Astrocyte (in vitro differentiated cells and primary cell): ENCODE measurements at regions not wholly inside any gene's neighbourhood (a gene's known extent, or its start where the extent isn't known, plus 50 kb on each side); places are given as distances from the start of the nearest gene placed in this dataset.

Experiments used
- DNase-seq: peaks from one replicate; pipeline ENCODE4 v3.0.0-alpha.2; 2010; ENCODE audit warnings: low read depth
- FAIRE-seq: peaks from 2 replicates; lab custom pipeline; 2011; peaks lifted over from hg19 to GRCh38; lab: Jason Lieb, UNC
- H2AFZ ChIP-seq: 2 replicates; pipeline ENCODE4 v1.6.0; 2012; ENCODE audit warnings: low read depth, low read length, inconsistent platforms
- H3K27ac ChIP-seq: 2 replicates; pipeline ENCODE4 v1.5.1; 2011; ENCODE audit warnings: low read depth, low read length, inconsistent platforms
- H3K27me3 ChIP-seq: 2 replicates; pipeline ENCODE4 v1.6.0; 2011; ENCODE audit warnings: low read length, inconsistent platforms; ENCODE audit not compliant: insufficient read depth
- H3K36me3 ChIP-seq: 2 replicates; pipeline ENCODE4 v1.5.1; 2011; ENCODE audit warnings: low read length, inconsistent platforms; ENCODE audit not compliant: insufficient read depth
- H3K4me1 ChIP-seq: 2 replicates; pipeline ENCODE4 v1.5.1; 2011; ENCODE audit warnings: low read length, inconsistent platforms; ENCODE audit not compliant: insufficient read depth
- H3K4me2 ChIP-seq: 2 replicates; pipeline ENCODE4 v1.6.0; 2012; ENCODE audit warnings: low read length, inconsistent platforms
- H3K4me3 ChIP-seq: 2 replicates; pipeline ENCODE4 v1.5.1; 2011; ENCODE audit warnings: low read depth, mild to moderate bottlenecking, low read length, inconsistent platforms; ENCODE audit not compliant: insufficient read depth
- H3K79me2 ChIP-seq: 2 replicates; pipeline ENCODE4 v1.6.0; 2012; ENCODE audit warnings: mild to moderate bottlenecking, low read length, inconsistent platforms; ENCODE audit not compliant: insufficient read depth
- H3K9ac ChIP-seq: 2 replicates; pipeline ENCODE4 v1.6.0; 2012; ENCODE audit warnings: mild to moderate bottlenecking, low read length, inconsistent platforms
- H3K9me3 ChIP-seq: 2 replicates; pipeline ENCODE4 v1.5.1; 2012; ENCODE audit warnings: low read depth, mild to moderate bottlenecking, low read length, inconsistent platforms; ENCODE audit not compliant: insufficient read depth
- H4K20me1 ChIP-seq: 2 replicates; pipeline ENCODE4 v1.6.0; 2012; ENCODE audit warnings: low read length, inconsistent platforms; ENCODE audit not compliant: insufficient read depth
- H3K27ac Mint-ChIP-seq: one replicate; pipeline ENCODE4 v1.8.0; 2021; ENCODE audit warnings: mild to moderate bottlenecking, mixed read lengths; ENCODE audit not compliant: unreplicated experiment
- H3K27me3 Mint-ChIP-seq: one replicate; pipeline ENCODE4 v1.8.0; 2021; ENCODE audit warnings: low read depth, mixed read lengths; ENCODE audit not compliant: unreplicated experiment
- H3K36me3 Mint-ChIP-seq: one replicate; pipeline ENCODE4 v1.8.0; 2021; ENCODE audit warnings: low read depth, mixed read lengths; ENCODE audit not compliant: unreplicated experiment
- H3K4me1 Mint-ChIP-seq: one replicate; pipeline ENCODE4 v1.8.0; 2021; ENCODE audit warnings: low read depth, mixed read lengths; ENCODE audit not compliant: unreplicated experiment
- H3K4me3 Mint-ChIP-seq: one replicate; pipeline ENCODE4 v1.8.0; 2021; ENCODE audit warnings: mild to moderate bottlenecking, moderate library complexity, mixed read lengths; ENCODE audit not compliant: unreplicated experiment
- H3K9me3 Mint-ChIP-seq: one replicate; pipeline ENCODE4 v1.8.0; 2021; ENCODE audit warnings: mild to moderate bottlenecking, mixed read lengths; ENCODE audit not compliant: unreplicated experiment
- EZH2 ChIP-seq: IDR thresholded peaks from 2 replicates; pipeline ENCODE4 v1.6.1; 2012; ENCODE audit warnings: mild to moderate bottlenecking, low read length, inconsistent platforms; ENCODE audit not compliant: insufficient read depth
- TF ChIP-seq, protein P1 (sequence below): IDR thresholded peaks from 2 replicates; pipeline ENCODE4 v1.5.1; 2011; ENCODE audit warnings: low read depth, mild to moderate bottlenecking, inconsistent platforms, low read length, moderate library complexity; ENCODE audit not compliant: insufficient read depth

DNA sequence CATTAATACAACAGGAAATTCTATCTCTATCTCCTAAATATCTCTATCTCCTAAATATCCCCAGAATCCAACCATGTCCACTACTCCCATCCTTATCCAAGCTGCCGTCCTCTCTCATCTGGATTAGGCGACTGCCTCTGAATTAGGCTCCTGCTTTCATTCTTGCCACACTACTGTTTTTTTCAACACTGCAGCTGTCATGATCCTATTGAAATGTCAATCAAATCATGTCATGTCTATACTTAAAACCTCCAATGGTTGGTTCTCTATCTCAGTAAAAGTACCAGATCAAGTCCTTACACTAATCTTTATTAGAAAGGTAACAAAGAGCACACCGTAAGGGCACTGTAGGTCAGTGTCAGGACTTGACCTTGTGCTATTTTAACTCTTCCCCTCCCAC lies 82.0 kb upstream of the NFIA start:
- Histone ChIP-seq H2AFZ (no peak overlapping the region), H3K27me3 (peaks cover 12% of the 10 kb centered on the region), H3K9ac (no peak overlapping the region), H3K36me3 (no peaks in the 10 kb centered on the region), H4K20me1 (no peaks in the 10 kb centered on the region), H3K4me1 (no peaks in the 10 kb centered on the region), H3K4me3 (no peak overlapping the region), H3K79me2 (no peaks in the 10 kb centered on the region), H3K27ac (no peak overlapping the region), H3K4me2 (no peak overlapping the region), H3K9me3 (no peaks in the 10 kb centered on the region)
- Mint-ChIP-seq H3K27me3 (peaks cover 23% of the 10 kb centered on the region), H3K36me3 (no peaks in the 10 kb centered on the region), H3K4me3 (no peak overlapping the region), H3K4me1 (no peaks in the 10 kb centered on the region), H3K9me3 (no peaks in the 10 kb centered on the region), H3K27ac (no peak overlapping the region)
- no peak for DNase-seq
- TF ChIP-seq EZH2 = no peak
- TF ChIP-seq, protein P1, sequence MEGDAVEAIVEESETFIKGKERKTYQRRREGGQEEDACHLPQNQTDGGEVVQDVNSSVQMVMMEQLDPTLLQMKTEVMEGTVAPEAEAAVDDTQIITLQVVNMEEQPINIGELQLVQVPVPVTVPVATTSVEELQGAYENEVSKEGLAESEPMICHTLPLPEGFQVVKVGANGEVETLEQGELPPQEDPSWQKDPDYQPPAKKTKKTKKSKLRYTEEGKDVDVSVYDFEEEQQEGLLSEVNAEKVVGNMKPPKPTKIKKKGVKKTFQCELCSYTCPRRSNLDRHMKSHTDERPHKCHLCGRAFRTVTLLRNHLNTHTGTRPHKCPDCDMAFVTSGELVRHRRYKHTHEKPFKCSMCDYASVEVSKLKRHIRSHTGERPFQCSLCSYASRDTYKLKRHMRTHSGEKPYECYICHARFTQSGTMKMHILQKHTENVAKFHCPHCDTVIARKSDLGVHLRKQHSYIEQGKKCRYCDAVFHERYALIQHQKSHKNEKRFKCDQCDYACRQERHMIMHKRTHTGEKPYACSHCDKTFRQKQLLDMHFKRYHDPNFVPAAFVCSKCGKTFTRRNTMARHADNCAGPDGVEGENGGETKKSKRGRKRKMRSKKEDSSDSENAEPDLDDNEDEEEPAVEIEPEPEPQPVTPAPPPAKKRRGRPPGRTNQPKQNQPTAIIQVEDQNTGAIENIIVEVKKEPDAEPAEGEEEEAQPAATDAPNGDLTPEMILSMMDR = no peak
- no peak for FAIRE-seq

DNA sequence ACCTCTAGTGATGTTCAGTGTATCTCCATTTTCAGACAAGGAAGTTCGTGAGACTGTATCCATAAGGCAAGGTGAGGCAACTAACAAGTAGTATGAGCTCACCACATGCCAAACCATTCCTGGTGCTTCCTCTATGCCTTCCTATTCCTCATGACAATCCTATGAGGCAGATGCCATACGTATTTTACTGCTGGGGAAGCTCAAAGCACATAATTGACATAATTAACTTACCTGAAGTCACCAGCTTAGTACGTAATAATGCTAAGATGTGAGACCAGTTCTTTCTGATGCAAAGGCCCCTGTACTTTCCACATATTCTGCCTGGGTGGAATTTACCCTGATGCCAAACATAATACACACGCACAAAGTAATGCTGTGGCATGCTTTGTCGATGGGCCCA lies 83.6 kb upstream of the NFIA start:
- FAIRE-seq (no peak), DNase-seq (no peak)
- Histone ChIP-seq H3K27me3 (peaks cover 4% of the 10 kb centered on the region), H3K27ac (no peak overlapping the region), H3K4me2 (no peak overlapping the region), H3K4me3 (no peak overlapping the region), H4K20me1 (no peaks in the 10 kb centered on the region), H3K4me1 (no peaks in the 10 kb centered on the region), H3K9ac (no peak overlapping the region), H3K9me3 (no peaks in the 10 kb centered on the region), H2AFZ (no peak overlapping the region), H3K36me3 (no peaks in the 10 kb centered on the region), H3K79me2 (no peaks in the 10 kb centered on the region)
- H3K36me3 Mint-ChIP-seq = no peaks in the 10 kb centered on the region
- H3K27ac Mint-ChIP-seq = no peak overlapping the region
- no peaks in the 10 kb centered on the region for H3K9me3 Mint-ChIP-seq
- TF ChIP-seq EZH2 = no peak
- TF ChIP-seq, protein P1 = no peak
- peaks cover 12% of the 10 kb centered on the region for H3K27me3 Mint-ChIP-seq
- no peak overlapping the region for H3K4me3 Mint-ChIP-seq
- H3K4me1 Mint-ChIP-seq = no peaks in the 10 kb centered on the region

DNA sequence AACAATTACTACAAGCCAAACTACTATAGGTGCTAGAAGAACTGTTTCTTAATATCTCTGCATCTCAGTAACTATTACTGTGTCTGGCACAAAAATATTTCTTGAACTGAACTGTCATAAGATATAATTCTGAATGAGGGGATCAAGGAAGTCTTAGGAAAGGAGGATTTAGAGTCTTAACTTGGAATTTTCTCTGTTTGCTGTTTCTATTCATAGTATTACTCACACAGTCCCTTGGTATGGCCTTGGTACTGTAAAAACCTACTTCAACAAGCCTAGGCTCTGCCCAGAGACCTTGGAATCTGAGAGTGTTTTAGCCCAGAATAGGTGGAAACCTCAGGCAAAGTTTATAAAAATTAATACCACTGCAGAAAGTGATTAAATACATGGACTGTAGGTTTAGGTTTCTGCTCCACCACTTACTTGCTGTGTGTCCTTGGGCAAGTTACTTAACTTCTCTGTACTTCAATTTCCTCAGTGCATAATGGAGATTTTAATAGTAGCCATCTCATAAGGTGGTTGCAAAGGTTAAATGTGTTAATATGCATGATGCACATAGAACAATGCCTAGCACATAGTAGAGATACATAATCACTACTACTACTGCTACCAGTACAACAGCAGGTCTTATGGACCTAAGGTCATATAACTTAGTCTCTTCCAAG lies 87.4 kb upstream of the NFIA start:
- Histone ChIP-seq H3K27me3 (peaks cover 2% of the 10 kb centered on the region), H3K4me2 (no peak overlapping the region), H3K27ac (no peak overlapping the region), H3K9me3 (no peaks in the 10 kb centered on the region), H4K20me1 (no peaks in the 10 kb centered on the region), H2AFZ (no peak overlapping the region), H3K36me3 (no peaks in the 10 kb centered on the region), H3K79me2 (no peaks in the 10 kb centered on the region), H3K9ac (no peak overlapping the region), H3K4me3 (no peak overlapping the region), H3K4me1 (peaks cover 10% of the 10 kb centered on the region)
- Mint-ChIP-seq H3K4me3 (no peak overlapping the region), H3K27me3 (no peaks in the 10 kb centered on the region), H3K4me1 (peaks cover 5% of the 10 kb centered on the region), H3K27ac (no peak overlapping the region), H3K36me3 (no peaks in the 10 kb centered on the region), H3K9me3 (peaks cover 3% of the 10 kb centered on the region)
- FAIRE-seq (no peak), DNase-seq (no peak)
- TF ChIP-seq, protein P1 = no peak
- no peak for TF ChIP-seq EZH2
